Muscle of back (tissue), 3 donors: ENCODE measurements at regions not wholly inside any gene's neighbourhood (a gene's known extent, or its start where the extent isn't known, plus 50 kb on each side); places are given as distances from the start of the nearest gene placed in this dataset.

ENCODE experiments used
- DNase-seq, 3 donors: peaks; one replicate each; pipeline versions ENCODE4 v3.0.0 to v3.0.0-alpha.2; 2013

DNA sequence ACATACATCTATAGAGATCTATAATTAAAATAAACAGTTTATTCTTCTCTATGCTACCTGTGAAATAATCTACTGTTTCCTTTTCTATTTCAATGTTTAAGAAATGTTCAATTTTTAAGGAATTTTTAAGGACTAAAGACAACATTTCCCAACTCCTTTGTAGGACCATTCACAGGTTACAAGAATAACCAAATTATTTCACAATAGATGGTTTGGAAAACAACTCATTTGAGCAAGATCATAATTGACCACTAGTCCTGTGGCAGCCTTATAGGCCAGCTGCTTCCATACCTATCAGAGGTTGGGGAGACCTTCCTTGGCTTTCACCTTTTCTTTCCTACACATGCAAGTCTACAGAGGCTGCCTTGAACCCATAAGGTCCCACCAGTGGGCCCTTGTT lies 193.7 kb downstream of the TTC39B start:
- DNase-seq = no peak

DNA sequence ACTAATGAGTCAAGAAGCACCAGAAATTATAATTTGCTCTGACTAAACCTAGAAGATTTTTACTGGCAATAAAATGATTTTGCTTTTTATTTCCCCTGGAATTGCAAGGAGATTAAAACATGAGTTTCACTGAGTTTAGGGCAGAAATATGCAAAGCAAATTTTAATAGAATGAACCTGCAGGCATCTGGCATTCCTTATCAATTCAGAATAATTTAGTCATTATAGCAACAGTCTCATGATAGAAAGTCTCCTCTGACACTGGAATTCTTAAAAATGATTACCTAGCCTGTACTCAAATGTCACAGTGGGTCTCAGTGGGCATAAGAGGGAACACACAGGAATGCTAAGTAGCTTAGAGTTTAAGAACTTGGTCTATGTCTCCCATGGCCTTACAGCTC lies 195.9 kb downstream of the TTC39B start:
- DNase-seq = no peak

DNA sequence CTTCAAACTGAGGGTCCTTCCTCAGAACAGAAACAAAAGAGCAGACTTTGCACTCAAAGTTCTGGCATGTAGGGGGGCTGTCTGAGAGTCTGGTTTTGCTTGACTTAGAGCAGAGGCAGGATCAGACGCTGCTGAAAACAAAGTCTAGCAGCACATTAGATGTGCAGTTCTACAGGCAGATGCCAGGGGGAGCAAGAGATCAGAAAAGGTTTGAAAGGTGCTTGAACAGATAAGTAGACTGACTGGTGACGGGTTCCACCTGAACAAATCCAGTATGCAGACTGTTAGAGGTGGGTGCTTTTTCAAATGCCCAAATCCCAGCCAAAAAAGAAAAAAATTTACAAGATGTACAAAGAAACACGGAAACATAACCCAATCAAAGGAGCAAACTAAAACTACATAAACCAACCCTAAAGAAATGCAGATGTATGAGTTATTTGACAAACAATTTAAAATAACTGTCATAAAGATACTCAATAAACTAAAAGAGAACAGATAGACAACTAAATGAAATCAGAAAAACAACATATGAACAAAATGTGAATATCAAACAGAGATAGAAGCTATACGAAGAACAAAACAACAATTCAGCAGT lies 194.7 kb upstream of the FREM1 start:
- peak in 1 of 3 donors; percentile 30 for DNase-seq

DNA sequence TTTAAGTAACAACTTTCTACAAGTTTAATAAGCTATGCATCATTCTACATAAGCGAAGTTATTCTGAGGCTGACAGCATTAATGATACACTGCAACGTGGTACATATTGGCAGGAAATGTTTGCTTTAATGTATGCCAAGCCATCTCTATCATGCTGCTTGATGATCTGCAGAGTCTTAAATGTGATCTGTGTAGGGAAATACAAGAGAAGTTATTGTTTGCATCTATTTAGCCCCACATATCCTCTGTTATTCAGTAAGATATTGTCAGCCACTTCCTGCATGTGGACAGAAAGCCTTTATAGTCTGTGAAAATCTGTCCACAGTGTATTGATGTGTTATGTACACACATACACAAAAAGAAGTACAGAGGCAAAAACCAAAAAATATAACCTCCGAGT lies 193.1 kb upstream of the FREM1 start:
- DNase-seq = peak in 1 of 3 donors; percentile 9

DNA sequence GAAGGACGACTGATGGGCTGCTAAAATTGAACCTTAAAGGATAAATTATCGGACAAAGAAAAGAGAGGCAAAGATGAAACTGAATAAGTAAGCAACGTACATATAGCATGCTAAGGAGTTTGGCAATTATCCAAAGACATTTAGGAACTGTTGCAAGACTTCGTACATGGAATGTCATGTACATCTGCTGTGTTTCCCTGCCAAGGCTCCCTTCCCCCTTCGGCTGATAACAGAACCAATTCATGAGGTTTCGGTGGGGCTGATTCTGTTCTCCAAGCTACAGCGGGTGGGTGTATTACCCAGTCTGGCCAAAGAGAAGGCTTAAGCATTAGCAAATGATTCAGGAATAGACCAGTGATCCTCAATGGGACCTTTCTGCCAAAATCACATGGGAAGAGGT lies 190.9 kb upstream of the FREM1 start:
- peak; percentile 31 to 80 (median 34) for DNase-seq

DNA sequence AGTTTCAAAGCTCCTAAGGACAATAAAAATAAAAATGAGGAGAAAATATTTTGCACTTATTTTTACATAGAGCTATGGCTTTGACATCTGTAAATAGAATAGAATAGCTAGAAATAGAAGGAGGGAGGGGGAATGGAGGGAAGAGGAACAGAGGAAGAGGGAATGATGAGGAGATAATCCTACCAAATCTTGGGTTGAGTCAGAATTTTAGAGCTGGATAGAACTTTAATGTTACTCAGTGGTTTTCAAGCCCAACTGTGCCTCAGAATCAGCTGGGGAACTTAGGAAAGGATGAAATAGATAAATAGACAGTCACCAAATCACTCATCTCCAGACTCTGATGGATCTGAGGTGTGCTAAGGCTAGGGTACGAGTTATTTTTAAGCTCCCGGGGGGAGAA lies 190.3 kb upstream of the FREM1 start:
- no peak for DNase-seq

DNA sequence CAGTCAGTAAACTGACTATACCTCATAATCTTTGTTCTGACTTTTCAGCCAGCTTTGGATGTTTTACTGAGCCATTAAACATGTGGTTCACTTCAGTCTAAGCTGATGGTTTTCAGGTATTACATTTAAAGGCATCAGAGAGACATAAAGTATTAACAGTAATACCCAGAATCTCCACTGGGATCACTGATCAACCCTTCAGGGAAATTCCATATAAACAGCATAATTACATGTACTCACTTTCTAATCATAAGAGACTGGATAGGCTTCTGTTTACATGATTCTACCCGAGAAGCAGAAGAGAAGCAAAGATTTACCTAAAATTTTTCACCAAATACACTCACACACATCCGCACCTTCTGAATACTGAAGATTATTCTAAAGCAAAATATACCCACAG lies 186.7 kb upstream of the FREM1 start:
- no peak for DNase-seq

DNA sequence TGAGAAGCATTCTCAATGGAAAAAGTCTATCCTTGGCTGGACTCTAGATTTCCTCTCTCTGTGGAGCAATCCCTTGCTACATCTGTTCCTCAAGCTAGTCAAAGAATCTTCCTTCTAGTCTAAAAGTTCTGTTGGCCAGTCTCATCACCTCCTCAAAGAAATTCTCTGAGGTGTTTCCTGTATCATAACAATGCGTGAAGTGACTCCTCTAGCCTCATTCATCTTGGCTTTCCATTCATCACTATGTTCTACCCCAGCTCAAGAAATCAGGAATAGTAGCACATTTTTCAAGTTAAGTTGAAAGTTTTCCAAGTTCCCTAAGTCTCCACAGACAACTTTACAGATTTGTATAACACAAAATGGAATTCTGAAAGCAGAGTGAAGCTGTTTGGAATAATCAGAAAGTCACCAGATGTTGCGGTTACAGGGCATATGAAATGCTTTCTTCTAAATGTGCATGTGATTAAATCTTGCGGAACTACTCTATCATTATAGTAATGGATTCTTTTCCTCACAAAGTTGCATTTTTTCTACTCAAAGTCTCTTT lies 176.6 kb upstream of the FREM1 start:
- DNase-seq = peak; percentile 85 to 94 (median 86)

DNA sequence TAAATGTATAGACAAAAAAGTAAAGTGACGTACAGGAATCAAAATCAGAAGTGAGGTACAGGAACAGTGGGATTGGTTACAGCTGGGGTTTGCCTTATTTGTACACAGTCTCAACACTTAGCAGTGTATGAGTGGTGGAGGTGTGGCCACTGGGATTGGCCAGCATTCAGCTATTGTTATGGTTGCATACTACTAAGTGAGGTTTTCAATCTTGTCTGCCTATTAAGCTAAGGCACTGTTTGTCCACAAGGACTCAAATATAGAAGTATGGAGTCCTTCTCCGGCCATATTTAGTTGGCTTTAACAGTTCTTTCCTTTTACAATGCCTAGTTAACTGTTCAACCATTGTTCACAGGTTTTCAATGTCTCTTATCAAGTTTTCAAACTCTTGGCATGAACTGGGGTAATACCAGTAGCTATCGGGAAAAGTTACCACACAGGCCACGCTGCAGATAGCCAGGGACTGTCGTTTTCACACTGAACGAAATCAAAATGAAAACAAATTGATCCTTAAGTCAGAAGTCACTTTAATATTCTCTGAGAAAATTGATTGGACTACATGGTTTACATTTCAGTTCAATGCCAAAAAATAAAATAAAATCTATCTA lies 176.0 kb upstream of the FREM1 start:
- DNase-seq = peak; percentile 51 to 91 (median 80)

DNA sequence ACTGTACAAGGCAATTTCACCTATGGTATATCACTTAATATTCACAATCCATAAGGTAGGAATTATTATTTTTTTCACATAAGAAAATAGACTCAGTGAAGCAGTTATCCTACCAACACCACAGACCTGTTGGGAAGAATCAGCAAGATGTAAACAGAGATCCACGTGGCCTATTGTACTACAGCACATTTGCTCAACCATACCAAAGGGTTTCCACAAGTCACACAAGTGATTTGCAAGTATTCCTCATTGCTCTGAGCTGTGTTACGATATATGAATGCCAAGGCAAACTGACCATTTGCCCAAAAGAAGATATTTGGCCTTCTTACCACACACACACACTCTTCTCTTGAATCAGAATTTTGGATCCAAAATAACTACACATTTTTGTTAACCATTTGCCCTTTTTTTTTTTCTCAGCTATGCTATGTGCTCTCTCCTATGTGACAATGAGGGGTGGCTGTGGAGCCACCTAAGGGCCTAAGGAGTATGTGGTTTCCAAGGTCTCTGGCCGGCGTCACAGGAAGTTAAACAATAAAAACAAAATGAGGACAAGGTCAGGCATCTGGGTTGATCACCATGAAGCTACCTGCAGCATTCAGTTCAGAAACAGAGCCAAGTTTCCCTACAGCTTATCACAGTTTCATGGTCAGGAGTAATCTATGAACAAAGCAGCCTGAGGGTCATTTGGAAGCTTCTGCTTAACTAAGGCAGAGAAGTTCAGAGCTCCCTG lies 171.0 kb upstream of the FREM1 start:
- no peak for DNase-seq

DNA sequence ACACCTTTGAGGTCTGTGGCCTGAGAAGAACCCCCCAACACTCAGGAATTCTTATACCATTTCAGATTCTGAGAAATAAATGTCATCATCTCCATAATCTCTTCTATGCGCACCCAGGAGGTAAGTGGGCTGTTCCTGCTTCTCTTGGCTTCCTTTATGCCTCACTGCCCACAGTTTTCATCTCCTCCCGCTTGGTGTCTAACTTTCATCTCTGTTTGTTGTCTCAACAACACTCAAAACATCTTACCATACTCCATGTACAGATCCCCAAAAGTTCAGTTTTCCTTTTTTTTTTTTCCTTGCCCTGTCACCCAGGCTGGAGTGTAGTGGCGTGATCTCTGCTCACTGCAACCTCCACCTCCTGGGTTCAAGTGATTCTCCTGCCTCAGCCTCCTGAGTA lies 170.2 kb upstream of the FREM1 start:
- no peak for DNase-seq

DNA sequence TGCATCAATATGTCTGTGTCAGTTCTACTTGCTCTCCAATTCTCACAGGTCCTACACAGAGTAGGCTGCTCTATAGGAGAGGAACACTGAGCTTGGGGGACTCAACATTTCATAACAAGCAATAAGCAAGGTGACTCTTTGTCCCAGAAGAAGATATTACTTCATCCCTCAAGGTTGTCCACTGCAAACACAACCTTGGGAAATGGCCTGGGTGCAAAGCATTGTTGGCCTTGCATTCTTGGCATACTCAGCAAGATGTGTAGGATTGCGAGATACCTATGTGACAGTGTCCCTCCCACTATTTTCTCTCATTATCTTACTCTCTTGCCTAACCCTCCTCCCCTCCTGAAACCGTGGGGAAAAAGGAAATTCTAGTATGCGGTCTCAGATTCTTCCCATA lies 169.8 kb upstream of the FREM1 start:
- DNase-seq = no peak

DNA sequence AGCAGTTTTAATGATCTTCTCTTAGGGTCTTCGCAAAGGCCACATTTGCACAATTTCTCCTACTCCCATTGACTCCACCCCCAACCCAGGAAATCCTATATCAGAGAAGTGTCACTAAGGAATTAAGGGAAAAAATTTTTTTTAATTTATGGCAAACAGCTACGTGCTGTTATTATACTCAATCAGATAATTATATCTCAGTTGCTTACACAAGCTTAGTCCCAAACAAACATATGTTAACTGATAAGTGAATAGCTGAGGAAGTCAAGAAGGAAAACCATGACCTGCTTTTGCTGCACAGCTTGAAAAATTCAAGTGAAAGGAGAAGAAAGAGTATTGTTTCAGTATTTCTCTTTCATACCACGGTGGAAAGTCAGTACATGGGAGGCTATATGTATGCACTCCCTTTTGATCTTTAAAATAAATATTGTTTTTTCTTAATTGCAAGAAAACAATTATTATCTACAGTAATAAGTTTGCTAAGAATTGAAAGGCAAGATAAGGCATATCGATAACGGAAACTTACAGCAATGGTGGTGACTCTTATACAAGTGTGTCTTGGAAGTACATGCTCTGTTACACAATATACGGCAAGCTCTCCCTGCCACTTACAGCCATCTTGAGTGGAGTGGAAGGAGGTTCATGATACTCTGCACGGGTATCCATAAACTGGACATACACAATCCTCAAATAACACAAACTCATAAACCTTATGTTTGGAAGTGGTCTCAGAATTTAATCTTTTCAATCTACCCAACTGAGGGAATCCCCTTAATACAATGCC lies 167.9 kb upstream of the FREM1 start:
- DNase-seq = no peak

DNA sequence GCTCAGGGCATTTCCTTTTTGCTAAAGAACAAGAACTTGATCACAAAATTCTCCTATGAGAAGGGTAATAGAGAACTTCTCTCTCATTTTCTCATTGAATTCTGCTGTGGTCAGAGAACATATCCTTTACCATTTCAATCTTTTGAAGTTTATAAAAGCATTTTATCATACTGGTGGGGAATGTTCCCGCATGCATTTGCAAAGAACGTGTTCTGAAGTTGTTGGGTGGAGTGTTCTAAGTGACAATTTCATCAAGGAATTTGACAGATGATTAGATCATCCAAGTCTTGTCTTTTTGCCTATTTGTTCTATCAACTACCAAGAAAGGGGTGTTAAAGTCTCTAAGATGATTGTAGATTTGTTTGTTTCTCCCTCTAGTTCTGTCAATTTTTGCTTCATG lies 163.4 kb upstream of the FREM1 start:
- no peak for DNase-seq

DNA sequence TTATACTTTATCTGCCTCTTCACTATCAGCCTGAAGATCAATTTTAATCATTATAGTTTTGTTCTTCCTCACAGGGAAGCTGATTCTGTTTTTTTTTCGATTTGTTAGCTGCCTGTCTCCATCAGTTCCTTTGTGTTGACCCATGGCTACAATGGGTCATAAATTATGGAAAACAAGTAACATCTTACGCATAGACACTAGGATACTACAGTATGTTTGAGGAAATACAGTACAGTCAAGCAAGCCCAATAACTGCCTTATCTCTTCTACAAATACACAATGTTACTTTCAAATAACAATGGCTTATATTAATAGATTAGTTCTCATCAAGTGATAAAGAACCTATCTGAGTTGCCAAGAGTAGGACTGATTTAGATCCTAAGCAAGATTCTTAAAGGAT lies 160.5 kb upstream of the FREM1 start:
- no peak for DNase-seq

DNA sequence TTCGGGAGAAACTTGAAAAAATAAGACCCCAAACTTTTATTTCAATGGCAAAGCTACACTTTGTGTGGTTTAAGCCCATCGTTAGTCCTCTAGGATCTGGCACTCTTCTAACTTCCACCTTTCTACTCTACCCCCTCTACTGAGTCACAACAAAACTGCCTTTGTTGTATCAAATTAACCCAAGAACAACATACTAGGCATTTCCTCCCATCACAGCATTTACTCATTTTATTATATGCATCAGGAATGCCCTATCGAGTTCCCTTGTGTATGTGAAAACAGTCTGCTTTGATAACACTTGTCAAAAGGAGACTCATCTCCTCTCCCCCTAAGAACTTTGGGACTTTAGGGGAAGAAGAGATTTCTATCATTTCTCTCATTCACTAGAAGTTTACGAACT lies 158.9 kb upstream of the FREM1 start:
- no peak for DNase-seq

DNA sequence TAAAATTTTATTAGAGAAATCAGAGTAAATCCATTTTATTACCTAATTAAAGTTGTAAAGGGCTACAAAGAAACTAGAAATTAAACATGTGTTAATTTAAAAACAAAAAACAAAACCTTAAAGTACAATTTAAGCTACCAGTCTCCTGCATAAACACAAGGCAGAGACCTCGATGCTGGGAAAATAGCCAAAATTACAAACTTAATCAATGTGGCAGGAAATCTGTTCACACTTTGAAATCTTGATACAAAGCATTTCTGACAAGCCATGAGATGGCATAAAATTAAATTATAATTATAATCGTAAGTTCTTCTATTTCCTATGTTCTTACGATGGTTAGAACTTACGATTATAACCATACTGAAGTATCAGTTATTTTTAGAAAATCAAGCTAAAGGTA lies 158.0 kb upstream of the FREM1 start:
- DNase-seq = no peak

DNA sequence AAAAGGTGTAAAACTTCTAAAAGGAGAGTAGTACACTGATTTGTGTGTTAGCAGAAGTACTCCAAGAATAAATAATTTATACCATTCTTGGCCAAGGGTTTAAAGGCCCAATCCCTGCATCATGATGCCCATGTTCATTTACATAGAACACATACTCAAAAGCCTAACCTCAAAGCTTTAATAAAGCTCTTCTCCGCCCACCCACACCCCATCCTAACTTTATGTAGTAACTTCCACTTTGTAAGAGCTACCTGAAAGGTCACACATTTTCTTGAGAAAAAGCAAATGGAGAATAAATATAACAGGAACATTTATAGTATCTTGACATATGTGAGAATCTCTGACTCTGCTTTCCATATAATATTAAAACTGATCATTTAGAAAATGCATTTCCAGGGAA lies 148.8 kb upstream of the FREM1 start:
- no peak for DNase-seq

DNA sequence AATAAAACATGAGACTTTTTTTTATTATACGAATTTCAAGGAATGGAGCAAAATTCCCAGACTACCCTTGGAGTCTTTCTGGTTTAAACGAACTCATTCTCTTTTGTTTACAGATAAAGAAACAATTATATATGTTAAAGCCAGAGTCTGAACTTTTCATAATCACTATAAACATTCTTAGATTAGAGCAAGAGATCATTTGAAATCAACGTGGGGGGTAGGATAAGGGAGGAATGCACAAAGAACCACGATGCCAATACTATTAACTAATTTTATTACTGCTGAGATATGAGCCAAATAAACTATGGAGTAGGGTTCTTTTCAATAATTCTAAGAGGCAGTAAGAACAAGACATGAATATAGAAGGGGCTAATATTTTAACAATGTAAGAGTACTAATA lies 148.0 kb upstream of the FREM1 start:
- DNase-seq = no peak

DNA sequence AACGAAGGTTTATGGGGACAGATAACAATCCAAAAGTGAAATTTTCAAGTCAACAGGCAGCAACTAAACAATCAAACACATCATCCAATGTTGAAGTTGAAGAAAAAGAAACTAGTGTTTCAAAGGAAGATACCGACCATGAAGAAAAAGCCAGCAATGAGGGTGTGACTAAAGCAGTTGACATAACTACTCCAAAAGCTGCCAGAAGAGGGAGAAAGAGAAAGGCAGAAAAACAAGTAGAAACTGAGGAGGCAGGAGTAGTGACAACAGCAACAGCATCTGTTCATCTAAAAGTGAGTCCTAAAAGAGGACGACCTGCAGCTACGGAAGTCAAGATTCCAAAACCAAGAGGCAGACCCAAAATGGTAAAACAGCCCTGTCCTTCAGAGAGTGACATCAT lies 145.1 kb upstream of the FREM1 start:
- DNase-seq = peak in 2 of 3 donors; percentile 6 to 32

DNA sequence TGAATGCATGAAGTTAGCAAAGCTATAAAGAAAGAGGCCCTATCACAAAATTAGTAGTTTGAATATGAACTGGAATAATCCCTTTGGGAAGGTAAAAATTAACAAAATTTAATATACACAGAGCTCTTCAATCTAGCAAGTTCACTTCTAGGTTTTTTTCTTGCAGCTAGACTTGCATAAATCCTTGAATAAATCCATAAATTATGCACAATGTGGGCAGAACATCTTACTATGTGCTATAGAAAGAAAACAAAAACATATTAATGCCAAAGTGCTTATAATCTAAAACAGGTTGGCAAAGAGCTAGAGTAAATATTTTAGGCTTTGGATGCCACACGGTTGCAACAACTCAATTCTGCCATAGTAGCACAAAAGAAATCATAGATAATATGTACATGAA lies 138.5 kb upstream of the FREM1 start:
- DNase-seq = no peak

DNA sequence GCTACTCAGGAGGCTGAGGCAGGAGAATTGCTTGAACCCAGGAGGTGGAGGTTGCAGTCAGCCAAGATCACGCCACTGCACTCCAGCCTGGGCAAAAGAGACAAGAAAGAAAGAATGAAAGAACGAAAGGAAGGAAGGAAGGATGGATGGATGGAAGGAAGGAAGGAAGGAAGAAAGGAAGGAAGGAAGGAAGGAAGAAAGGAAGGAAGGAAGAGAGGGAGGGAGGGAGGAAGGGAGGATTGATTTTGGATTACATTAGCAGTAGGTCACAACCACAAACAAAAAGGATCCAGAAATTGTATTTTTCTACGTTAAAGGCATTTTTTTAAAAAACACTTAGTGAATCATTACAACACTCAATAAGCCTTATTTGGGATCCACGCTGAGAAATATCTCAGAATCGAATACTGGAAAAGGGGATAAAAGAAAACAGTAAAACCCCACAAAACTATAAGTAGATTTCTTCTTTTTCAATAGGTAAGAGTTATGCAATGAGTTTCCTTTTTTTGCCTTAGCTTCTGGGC lies 136.9 kb upstream of the FREM1 start:
- no peak for DNase-seq
